HCT116 (cell line): ENCODE measurements at regions not wholly inside any gene's neighbourhood (a gene's known extent, or its start where the extent isn't known, plus 50 kb on each side); places are given as distances from the start of the nearest gene placed in this dataset.

ENCODE experiments used
- ATAC-seq: fragments of 200-7000 bp; cut with Tn5 transposase; 2 replicates; pipeline ENCODE4 v1.9.1; 2020; ENCODE audit warnings: mild to moderate bottlenecking, moderate library complexity
- BruUV-seq: library from RNA; stranded (reverse); fragments of 400-500 nt; replicated peaks from 2 replicates; lab custom pipeline; 2021; lab: Mats Ljungman, UMichigan
- CTCF ChIA-PET: fragments of 300-600 bp; sonication (Branson Sonifier 250); formaldehyde crosslinking; loops from one replicate; lab custom pipeline; 2021; ENCODE audit warnings: antibody characterized with exemption; lab: Charles Lee
- POLR2A ChIA-PET: fragments of 300-600, 350-600 bp; sonication (Branson Sonifier 250); formaldehyde crosslinking; loops from one replicate; lab custom pipeline; 2021; ENCODE audit warnings: antibody characterized with exemption; lab: Charles Lee
- RAD21 ChIA-PET, 2 experiments: fragments of 300-600 bp; sonication (Branson Sonifier 250); formaldehyde crosslinking; loops; one replicate each; lab custom pipeline; 2023; ENCODE audit warnings: low total read pairs in 2 of 2; ENCODE audit not compliant: uncharacterized antibody in 2 of 2, unreplicated experiment in 2 of 2, low non-redundant PET in 1 of 2; lab: Charles Lee
- DNase-seq: peaks from one replicate; pipeline ENCODE4 v3.0.0-alpha.2; 2010; ENCODE audit warnings: low read depth, low spot score
- H2AFZ ChIP-seq: fragments of 200-600 bp; shearing (Covaris generic), sonication (generic); 2 replicates; pipeline ENCODE4 v1.6.1; 2017; ENCODE audit warnings: low read depth, mixed run types, mixed read lengths, antibody characterized with exemption, low read length; ENCODE audit not compliant: poor library complexity, severe bottlenecking
- H3K27ac ChIP-seq: 2 replicates; pipeline ENCODE4 v1.5.1; 2012; ENCODE audit warnings: low read depth, low read length
- H3K27me3 ChIP-seq: fragments of 200-600 bp; sonication (generic); 2 replicates; pipeline ENCODE4 v1.6.1; 2016; ENCODE audit warnings: mixed run types, low read length, mixed read lengths; ENCODE audit not compliant: insufficient read depth
- H3K36me3 ChIP-seq, 2 experiments: fragments of 200-500 bp in 1 of 2; fragments of 200-600 bp in 1 of 2; sonication (Bioruptor generic) in 1 of 2; sonication (generic) in 1 of 2; 2 replicates each; pipeline versions ENCODE4 v1.5.1 to v1.6.1; 2014 to 2016; ENCODE audit warnings: low read length in 2 of 2, inconsistent platforms in 1 of 2, mixed read lengths in 1 of 2, mixed run types in 1 of 2; ENCODE audit not compliant: insufficient read depth in 2 of 2, control insufficient read depth in 1 of 2
- H3K4me1 ChIP-seq, 2 experiments: fragments of 200-600 bp in 1 of 2; sonication (generic) in 1 of 2; 2 replicates each; pipeline versions ENCODE4 v1.5.1 to v1.6.1; 2012 to 2017; ENCODE audit warnings: low read length in 2 of 2, inconsistent platforms in 1 of 2, mild to moderate bottlenecking in 1 of 2, mixed read lengths in 1 of 2, mixed run types in 1 of 2, moderate library complexity in 1 of 2; ENCODE audit not compliant: insufficient read depth in 2 of 2, control insufficient read depth in 1 of 2
- H3K4me2 ChIP-seq: fragments of 200-600 bp; sonication (generic); 2 replicates; pipeline ENCODE4 v1.6.1; 2017; ENCODE audit warnings: mixed run types, low read length, mixed read lengths
- H3K4me3 ChIP-seq, 2 experiments: fragments of 200-600 bp in 1 of 2; sonication (generic) in 1 of 2; replicated peaks in 1 of 2; 2 replicates each; pipeline ENCODE4 v1.5.1; 2011 to 2016; ENCODE audit warnings: low read length in 2 of 2, control low read depth in 1 of 2, low read depth in 1 of 2, mild to moderate bottlenecking in 1 of 2, mixed read lengths in 1 of 2, mixed run types in 1 of 2
- H3K79me2 ChIP-seq: fragments of 200-600 bp; sonication (generic); 2 replicates; pipeline ENCODE4 v1.6.1; 2017; ENCODE audit warnings: mild to moderate bottlenecking, mixed run types, low read length, moderate library complexity, mixed read lengths; ENCODE audit not compliant: insufficient read depth
- H3K9ac ChIP-seq: fragments of 200-600 bp; sonication (generic); 2 replicates; pipeline ENCODE4 v1.6.1; 2016; ENCODE audit warnings: low read length, mixed read lengths
- H3K9me2 ChIP-seq: fragments of 200-600 bp; sonication (generic), shearing (Covaris generic); 2 replicates; pipeline ENCODE4 v1.6.1; 2017; ENCODE audit warnings: mixed run types, mild to moderate bottlenecking, moderate library complexity; ENCODE audit not compliant: insufficient read depth
- H3K9me3 ChIP-seq, 2 experiments: fragments of 200-500 bp in 1 of 2; fragments of 200-600 bp in 1 of 2; sonication (Bioruptor generic) in 1 of 2; sonication (generic) in 1 of 2; 2 replicates each; pipeline ENCODE4 v1.6.1; 2014 to 2017; ENCODE audit warnings: low read length in 2 of 2, mixed read lengths in 2 of 2, inconsistent platforms in 1 of 2, low read depth in 1 of 2, mild to moderate bottlenecking in 1 of 2, mixed run types in 1 of 2, moderate library complexity in 1 of 2; ENCODE audit not compliant: control insufficient read depth in 1 of 2, insufficient read depth in 1 of 2
- H4K20me1 ChIP-seq: fragments of 200-600 bp; sonication (generic), shearing (Covaris generic); 2 replicates; pipeline ENCODE4 v1.6.1; 2017; ENCODE audit warnings: mixed run types, mild to moderate bottlenecking, moderate library complexity; ENCODE audit not compliant: insufficient read depth
- ATF3 ChIP-seq: IDR thresholded peaks from 2 replicates; pipeline ENCODE4 v1.6.1; 2012
- EGR1 ChIP-seq: IDR thresholded peaks from 2 replicates; pipeline ENCODE4 v1.6.1; 2012; ENCODE audit warnings: low read depth
- ELF1 ChIP-seq: IDR thresholded peaks from 2 replicates; pipeline ENCODE4 v1.6.1; 2012; ENCODE audit warnings: low read depth, borderline replicate concordance
- EZH2 ChIP-seq: fragments of 200-600 bp; sonication (generic); IDR thresholded peaks from 2 replicates; pipeline ENCODE4 v1.6.1; 2017; ENCODE audit warnings: antibody characterized with exemption, mixed run types
- FOSL1 ChIP-seq: IDR thresholded peaks from 2 replicates; pipeline ENCODE4 v1.6.1; 2012; ENCODE audit warnings: low read depth
- JUND ChIP-seq: IDR thresholded peaks from 2 replicates; pipeline ENCODE4 v1.6.1; 2012
- POLR2A ChIP-seq: IDR thresholded peaks from 2 replicates; pipeline ENCODE4 v1.7.0; 2011; ENCODE audit warnings: borderline replicate concordance; ENCODE audit not compliant: insufficient read depth, insufficient read length; ENCODE audit errors: extremely low read depth
- REST ChIP-seq: IDR thresholded peaks from 2 replicates; pipeline ENCODE4 v1.6.1; 2012; ENCODE audit warnings: low read depth
- TCF7L2 ChIP-seq: IDR thresholded peaks from 2 replicates; pipeline ENCODE4 v1.7.0; 2011; ENCODE audit warnings: borderline replicate concordance, inconsistent platforms; ENCODE audit not compliant: insufficient read depth, insufficient read length; ENCODE audit errors: extremely low read depth
- YY1 ChIP-seq: IDR thresholded peaks from 2 replicates; pipeline ENCODE4 v1.6.1; 2011; ENCODE audit warnings: low read length, low read depth, moderate library complexity, mild to moderate bottlenecking; ENCODE audit not compliant: insufficient replicate concordance; ENCODE audit errors: extremely low read depth
- ZBTB33 ChIP-seq: IDR thresholded peaks from 2 replicates; pipeline ENCODE4 v1.6.1; 2011; ENCODE audit warnings: mild to moderate bottlenecking, low read length, moderate library complexity; ENCODE audit not compliant: insufficient replicate concordance; ENCODE audit errors: extremely low read depth
- ZFX ChIP-seq: fragments of 450-650 bp; IDR thresholded peaks from 2 replicates; pipeline ENCODE4 v1.6.1; 2017
- ZNF274 ChIP-seq: fragments of 200-500 bp; sonication (Bioruptor generic); IDR thresholded peaks from 2 replicates; pipeline ENCODE4 v1.6.1; 2014; ENCODE audit warnings: mild to moderate bottlenecking, low read depth, low read length, inconsistent platforms
- intact Hi-C: fragments of 100-400 bp; cut with micrococcal nuclease; formaldehyde crosslinking; loops from 2 replicates; pipeline ENCODE4 v1.10.0; 2022

- H3K4me2 ChIP-seq = no peak overlapping the region
- intact Hi-C loops = no loop called here
- no peaks in the 10 kb centered on the region; a peak in 1 of 4 replicates for H3K36me3 ChIP-seq
- H3K9me3 ChIP-seq = no peaks in the 10 kb centered on the region
- DNase-seq (no peak), ATAC-seq (no peak)
- H2AFZ ChIP-seq = no peak overlapping the region
- no peaks in the 10 kb centered on the region for H3K4me1 ChIP-seq
- ChIA-PET CTCF (no interaction called here), POLR2A (no interaction called here), RAD21 (no interaction called here)
- no TSS peak for BruUV-seq
- H3K27me3 ChIP-seq = peaks cover 41% of the 10 kb centered on the region; the same call in 1 of the 2 replicates
- TF ChIP-seq ZBTB33 = no peak
- H3K4me3 ChIP-seq = no peak overlapping the region
- H4K20me1 ChIP-seq = no peaks in the 10 kb centered on the region
- no peak overlapping the region for H3K27ac ChIP-seq
- no peaks in the 10 kb centered on the region for H3K79me2 ChIP-seq
- H3K9me2 ChIP-seq = no peaks in the 10 kb centered on the region
- H3K9ac ChIP-seq = no peak overlapping the region
These were observed 356.7 kb downstream of the HRH4 start for GRCh38 chr18:24817150-24817549.

GRCh38 chr18:24817587-24818371, 357.3 kb downstream of the HRH4 start:
- DNase-seq = no peak
- no peak for ATAC-seq
- intact Hi-C loops = no loop called here
- H3K27me3 ChIP-seq = peaks cover 41% of the 10 kb centered on the region; the same call in 1 of the 2 replicates
- H3K9me2 ChIP-seq = no peaks in the 10 kb centered on the region
- H3K9me3 ChIP-seq = no peaks in the 10 kb centered on the region
- H3K36me3 ChIP-seq = no peaks in the 10 kb centered on the region
- H3K9ac ChIP-seq = no peak overlapping the region
- H3K79me2 ChIP-seq = no peaks in the 10 kb centered on the region
- ChIA-PET CTCF (no interaction called here), POLR2A (no interaction called here), RAD21 (no interaction called here)
- no peak overlapping the region for H2AFZ ChIP-seq
- H3K27ac ChIP-seq = no peak overlapping the region
- BruUV-seq = no TSS peak
- H4K20me1 ChIP-seq = no peaks in the 10 kb centered on the region
- no peaks in the 10 kb centered on the region for H3K4me1 ChIP-seq
- H3K4me3 ChIP-seq = no peak overlapping the region
- H3K4me2 ChIP-seq = no peak overlapping the region
- TF ChIP-seq EZH2 (no peak), JUND (no peak), REST (no peak), YY1 (no peak), EGR1 (no peak), POLR2A (no peak), ZNF274 (no peak), TCF7L2 (no peak), ELF1 (no peak), FOSL1 (no peak), ATF3 (no peak), ZFX (no peak)
